ENCODE measurements at regions not wholly inside any gene's neighbourhood (a gene's known extent, or its start where the extent isn't known, plus 50 kb on each side); places are given as distances from the start of the nearest gene placed in this dataset.

DNA sequence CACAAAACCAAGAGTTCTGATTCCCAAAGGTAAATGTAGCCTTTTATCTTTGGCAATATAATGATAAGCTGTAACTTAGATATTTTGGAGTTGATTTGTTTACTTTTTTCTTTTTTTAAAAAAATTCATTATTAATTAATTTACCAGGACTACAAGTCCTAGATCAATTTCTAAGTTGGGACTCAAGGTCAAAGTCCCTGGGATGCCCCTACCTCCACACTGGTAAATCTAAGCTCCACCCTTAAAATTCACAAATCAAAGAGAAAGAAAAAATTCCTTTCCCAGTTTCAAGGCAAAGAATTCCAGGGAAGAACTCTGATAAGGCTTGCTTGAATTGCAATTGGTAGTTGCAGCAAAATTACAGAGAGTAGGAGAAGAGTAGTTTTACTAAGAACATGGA is 71.3 kb downstream of the MDH1 start:
- ChIA-PET CTCF (interaction anchor here (1.1 to 1.2 kb wide), 2 partner anchors 11 to 202 kb away, joined by 3 read pairs; no protein-coding TSS in a partner anchor), POLR2A (no interaction called here), SMC1A (ENCODE audit: uncharacterized antibody, unreplicated experiment) (interaction anchor here (1.6 kb wide), 1 partner anchor 8 kb away, joined by 3 read pairs; no protein-coding TSS in a partner anchor), RAD21 (ENCODE audit: unreplicated experiment) (no interaction called here)
- Histone ChIP-seq H3K4me2 (ENCODE audit: control insufficient read depth, insufficient read depth) (no peak overlapping the region), H2AFZ (ENCODE audit: control insufficient read depth, low read depth, low read length) (no peak overlapping the region), H3K79me2 (ENCODE audit: control insufficient read depth, insufficient read depth, low read length) (no peaks in the 10 kb centered on the region), H3K4me1 (ENCODE audit: control insufficient read depth, insufficient read depth, low read length) (no peaks in the 10 kb centered on the region), H3K27me3 (replicated peaks in 1 of 2; ENCODE audit: control insufficient read depth in 2 of 2, insufficient read depth in 2 of 2, low read length in 1 of 2) (no peaks in the 10 kb centered on the region), H3K9me3 (replicated peaks; ENCODE audit: control insufficient read depth, insufficient read depth, low read length) (no peaks in the 10 kb centered on the region; the same call in 2 of the 3 replicates), H3K4me3 (no peak overlapping the region), H3K36me3 (ENCODE audit: control insufficient read depth in 2 of 2, insufficient read depth in 2 of 2, low read length in 1 of 2) (no peaks in the 10 kb centered on the region), H3K9ac (ENCODE audit: control insufficient read depth, insufficient read depth, low read length) (no peak overlapping the region), H3K27ac (ENCODE audit: control insufficient read depth, insufficient read depth) (no peak overlapping the region), H4K20me1 (ENCODE audit: control insufficient read depth, insufficient read depth) (no peaks in the 10 kb centered on the region)
- FAIRE-seq = no peak
- in situ Hi-C loops (cut with MboI) (no loop called here), intact Hi-C loops (cut with micrococcal nuclease; ENCODE audit: unreplicated experiment) (no loop called here)
- TF ChIP-seq ZNF274 (IDR thresholded peaks at IDR 0.05; ENCODE audit: insufficient read depth, insufficient read length) = no peak
- TF ChIP-seq, protein P1, sequence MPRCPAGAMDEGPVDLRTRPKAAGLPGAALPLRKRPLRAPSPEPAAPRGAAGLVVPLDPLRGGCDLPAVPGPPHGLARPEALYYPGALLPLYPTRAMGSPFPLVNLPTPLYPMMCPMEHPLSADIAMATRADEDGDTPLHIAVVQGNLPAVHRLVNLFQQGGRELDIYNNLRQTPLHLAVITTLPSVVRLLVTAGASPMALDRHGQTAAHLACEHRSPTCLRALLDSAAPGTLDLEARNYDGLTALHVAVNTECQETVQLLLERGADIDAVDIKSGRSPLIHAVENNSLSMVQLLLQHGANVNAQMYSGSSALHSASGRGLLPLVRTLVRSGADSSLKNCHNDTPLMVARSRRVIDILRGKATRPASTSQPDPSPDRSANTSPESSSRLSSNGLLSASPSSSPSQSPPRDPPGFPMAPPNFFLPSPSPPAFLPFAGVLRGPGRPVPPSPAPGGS (IDR thresholded peaks at IDR 0.05; ENCODE audit: borderline replicate concordance, insufficient read depth, low read depth, low read length, poor library complexity, severe bottlenecking) = no peak
- no peak for TF ChIP-seq NFYA (IDR thresholded peaks at IDR 0.05; ENCODE audit: borderline replicate concordance, low read depth, low read length)
- BruUV-seq (replicated peaks) = no TSS peak
- DNase-seq (ENCODE audit: low read depth, low spot score) = no peak
- no peak for ATAC-seq

DNA sequence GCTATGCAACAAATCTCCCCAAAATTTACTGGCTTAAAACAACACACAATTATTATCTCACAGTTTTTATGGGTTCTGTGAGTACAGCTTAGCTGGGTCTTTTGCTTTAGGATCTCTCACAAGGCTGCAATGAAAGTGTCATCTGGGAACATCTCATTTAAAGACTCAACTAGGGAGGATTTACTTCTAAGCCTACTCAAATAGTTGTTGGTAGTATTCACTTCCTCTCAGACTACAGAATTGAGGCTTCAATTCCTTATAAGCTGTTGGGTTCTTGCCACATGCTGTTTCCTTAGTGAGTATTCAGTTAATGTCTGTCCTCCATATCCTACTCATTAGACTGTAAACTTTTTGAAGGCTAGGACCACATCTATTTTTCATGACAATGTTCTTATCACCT is 72.3 kb downstream of the MDH1 start:
- DNase-seq (ENCODE audit: low read depth, low spot score) (no peak), ATAC-seq (no peak), FAIRE-seq (no peak)
- no peaks in the 10 kb centered on the region for H4K20me1 ChIP-seq (ENCODE audit: control insufficient read depth, insufficient read depth)
- H3K27me3 ChIP-seq (replicated peaks in 1 of 2; ENCODE audit: control insufficient read depth in 2 of 2, insufficient read depth in 2 of 2, low read length in 1 of 2) = no peaks in the 10 kb centered on the region
- no peaks in the 10 kb centered on the region for H3K79me2 ChIP-seq (ENCODE audit: control insufficient read depth, insufficient read depth, low read length)
- BruUV-seq (replicated peaks) = no TSS peak
- H3K4me3 ChIP-seq = no peak overlapping the region
- no peak overlapping the region for H3K9ac ChIP-seq (ENCODE audit: control insufficient read depth, insufficient read depth, low read length)
- H3K4me1 ChIP-seq (ENCODE audit: control insufficient read depth, insufficient read depth, low read length) = no peaks in the 10 kb centered on the region
- TF ChIP-seq, protein P2, sequence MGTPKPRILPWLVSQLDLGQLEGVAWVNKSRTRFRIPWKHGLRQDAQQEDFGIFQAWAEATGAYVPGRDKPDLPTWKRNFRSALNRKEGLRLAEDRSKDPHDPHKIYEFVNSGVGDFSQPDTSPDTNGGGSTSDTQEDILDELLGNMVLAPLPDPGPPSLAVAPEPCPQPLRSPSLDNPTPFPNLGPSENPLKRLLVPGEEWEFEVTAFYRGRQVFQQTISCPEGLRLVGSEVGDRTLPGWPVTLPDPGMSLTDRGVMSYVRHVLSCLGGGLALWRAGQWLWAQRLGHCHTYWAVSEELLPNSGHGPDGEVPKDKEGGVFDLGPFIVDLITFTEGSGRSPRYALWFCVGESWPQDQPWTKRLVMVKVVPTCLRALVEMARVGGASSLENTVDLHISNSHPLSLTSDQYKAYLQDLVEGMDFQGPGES (IDR thresholded peaks at IDR 0.05) = no peak
- TF ChIP-seq CBFB (IDR thresholded peaks at IDR 0.05; ENCODE audit: low read depth) (no peak), RB1 (IDR thresholded peaks at IDR 0.05; ENCODE audit: borderline replicate concordance) (no peak)
- ChIA-PET POLR2A (no interaction called here), CTCF (interaction anchor here (0.6 to 1.9 kb wide), 2 partner anchors 16 to 38 kb away, joined by 3 to 6 read pairs; no protein-coding TSS in a partner anchor), SMC1A (ENCODE audit: uncharacterized antibody, unreplicated experiment) (no interaction called here), RAD21 (ENCODE audit: unreplicated experiment) (no interaction called here)
- in situ Hi-C loops (cut with MboI) (no loop called here), intact Hi-C loops (cut with micrococcal nuclease; ENCODE audit: unreplicated experiment) (no loop called here)
- H3K4me2 ChIP-seq (ENCODE audit: control insufficient read depth, insufficient read depth) = no peak overlapping the region
- H3K27ac ChIP-seq (ENCODE audit: control insufficient read depth, insufficient read depth) = no peak overlapping the region
- H3K36me3 ChIP-seq (ENCODE audit: control insufficient read depth in 2 of 2, insufficient read depth in 2 of 2, low read length in 1 of 2) = no peaks in the 10 kb centered on the region
- no peaks in the 10 kb centered on the region; the same call in 2 of the 3 replicates for H3K9me3 ChIP-seq (replicated peaks; ENCODE audit: control insufficient read depth, insufficient read depth, low read length)
- H2AFZ ChIP-seq (ENCODE audit: control insufficient read depth, low read depth, low read length) = no peak overlapping the region

Measured in GM12878 (cell line).